H1 (cell line): ENCODE measurements at regions not wholly inside any gene's neighbourhood (a gene's known extent, or its start where the extent isn't known, plus 50 kb on each side); places are given as distances from the start of the nearest gene placed in this dataset.

Source experiments
- CTCF ChIA-PET: fragments of 300-600 bp; sonication (Branson Sonifier 250); formaldehyde crosslinking; loops from one replicate; lab custom pipeline; 2021; ENCODE audit not compliant: partially characterized antibody; lab: Charles Lee
- POLR2A ChIA-PET: fragments of 300-600 bp; sonication (Branson Sonifier 250); formaldehyde crosslinking; loops from one replicate; lab custom pipeline; 2021; ENCODE audit warnings: inconsistent platforms; ENCODE audit not compliant: partially characterized antibody; lab: Charles Lee
- DNase-seq, 2 experiments: peaks; one replicate each; pipeline versions ENCODE4 v3.0.0 to v3.0.0-alpha.2; 2010 to 2022; ENCODE audit warnings: low spot score in 2 of 2, low read depth in 1 of 2, mixed read lengths in 1 of 2
- FAIRE-seq: peaks from 2 replicates; lab custom pipeline; 2011; peaks lifted over from hg19 to GRCh38; lab: Jason Lieb, UNC
- H2AFZ ChIP-seq: 2 replicates; pipeline ENCODE4 v1.8.1; 2012; ENCODE audit warnings: low read length, inconsistent platforms
- H2AK5ac ChIP-seq: 2 replicates; pipeline ENCODE4 v1.6.1; 2013; ENCODE audit warnings: low read depth, low read length
- H2BK120ac ChIP-seq: replicated peaks from 2 replicates; pipeline ENCODE3; 2013; ENCODE audit warnings: low read depth, low read length, inconsistent platforms
- H2BK12ac ChIP-seq: 2 replicates; pipeline ENCODE4 v1.6.1; 2013; ENCODE audit warnings: low read depth, low read length
- H2BK15ac ChIP-seq: 2 replicates; pipeline ENCODE4 v1.6.1; 2013; ENCODE audit warnings: low read length
- H2BK20ac ChIP-seq: 2 replicates; pipeline ENCODE4 v1.6.1; 2013; ENCODE audit warnings: low read length
- H2BK5ac ChIP-seq: 2 replicates; pipeline ENCODE4 v1.6.1; 2013; ENCODE audit warnings: low read depth, low read length
- H3K14ac ChIP-seq: 2 replicates; pipeline ENCODE4 v1.6.1; 2013; ENCODE audit warnings: inconsistent platforms; ENCODE audit not compliant: insufficient read length
- H3K18ac ChIP-seq: 2 replicates; pipeline ENCODE4 v1.6.1; 2013; ENCODE audit warnings: low read length; ENCODE audit errors: extremely low read depth
- H3K23ac ChIP-seq: 2 replicates; pipeline ENCODE4 v1.6.1; 2013; ENCODE audit warnings: inconsistent platforms; ENCODE audit not compliant: insufficient read length
- H3K23me2 ChIP-seq: 2 replicates; pipeline ENCODE4 v1.6.1; 2013; ENCODE audit warnings: low read depth, low read length
- H3K27ac ChIP-seq: 2 replicates; pipeline ENCODE4 v1.6.1; 2011; ENCODE audit warnings: low read depth, low read length, inconsistent platforms
- H3K27me3 ChIP-seq, 4 experiments: replicated peaks in 1 of 4; 1 replicate in 1 of 4; 2 replicates in 3 of 4; pipeline versions ENCODE4 v1.6.1 to v1.8.1; 2011 to 2013; ENCODE audit warnings: low read length in 3 of 4, mild to moderate bottlenecking in 3 of 4, inconsistent platforms in 2 of 4, mixed read lengths in 2 of 4, moderate library complexity in 1 of 4; ENCODE audit not compliant: control insufficient read depth in 3 of 4, insufficient read depth in 3 of 4; ENCODE audit errors: extremely low read depth in 1 of 4
- H3K36me3 ChIP-seq, 4 experiments: 2 replicates each; pipeline versions ENCODE4 v1.6.1 to v1.8.1; 2011 to 2013; ENCODE audit warnings: mild to moderate bottlenecking in 4 of 4, low read length in 3 of 4, moderate library complexity in 2 of 4, control low read depth in 1 of 4, inconsistent platforms in 1 of 4; ENCODE audit not compliant: insufficient read depth in 4 of 4, control insufficient read depth in 2 of 4
- H3K4ac ChIP-seq: replicated peaks from 2 replicates; pipeline ENCODE3; 2013; ENCODE audit warnings: low read length, low read depth, mixed read lengths, inconsistent platforms; ENCODE audit not compliant: insufficient read length
- H3K4me1 ChIP-seq, 4 experiments: replicated peaks in 1 of 4; 1 replicate in 1 of 4; 2 replicates in 3 of 4; pipeline versions ENCODE4 v1.6.1 to v1.8.1; 2011 to 2013; ENCODE audit warnings: low read length in 3 of 4, inconsistent platforms in 2 of 4, mixed read lengths in 1 of 4; ENCODE audit not compliant: insufficient read depth in 4 of 4, control insufficient read depth in 3 of 4
- H3K4me2 ChIP-seq, 2 experiments: 2 replicates each; pipeline versions ENCODE4 v1.6.1 to v1.8.1; 2011 to 2013; ENCODE audit warnings: low read depth in 2 of 2, low read length in 2 of 2, control low read depth in 1 of 2, inconsistent platforms in 1 of 2, mild to moderate bottlenecking in 1 of 2; ENCODE audit not compliant: insufficient read depth in 1 of 2
- H3K4me3 ChIP-seq, 4 experiments: fragments of 200-600, 300-600 bp in 1 of 4; sonication (generic), shearing (Covaris generic), sonication (Bioruptor Twin) in 1 of 4; 2 replicates each; pipeline versions ENCODE4 v1.5.1 to v1.8.1; 2011 to 2016; ENCODE audit warnings: low read length in 4 of 4, low read depth in 3 of 4, control low read depth in 2 of 4, inconsistent platforms in 2 of 4, mild to moderate bottlenecking in 2 of 4, mixed read lengths in 1 of 4, moderate library complexity in 1 of 4; ENCODE audit not compliant: insufficient read depth in 2 of 4; ENCODE audit errors: extremely low read depth in 1 of 4
- H3K56ac ChIP-seq: replicated peaks from 2 replicates; pipeline ENCODE3; 2013; ENCODE audit warnings: low read depth, mild to moderate bottlenecking, mixed read lengths, low read length, inconsistent platforms; ENCODE audit not compliant: insufficient read length
- H3K79me1 ChIP-seq: 2 replicates; pipeline ENCODE4 v1.6.1; 2013; ENCODE audit warnings: low read depth, low read length, control low read depth
- H3K79me2 ChIP-seq, 2 experiments: 2 replicates each; pipeline versions ENCODE4 v1.6.1 to v1.8.1; 2012 to 2013; ENCODE audit warnings: low read length in 2 of 2, mild to moderate bottlenecking in 2 of 2, inconsistent platforms in 1 of 2; ENCODE audit not compliant: insufficient read depth in 2 of 2, control insufficient read depth in 1 of 2
- H3K9ac ChIP-seq, 4 experiments: replicated peaks in 1 of 4; 1 replicate in 1 of 4; 2 replicates in 3 of 4; pipeline versions ENCODE4 v1.6.1 to v1.8.1; 2011 to 2013; ENCODE audit warnings: low read depth in 3 of 4, low read length in 3 of 4, control low read depth in 2 of 4, mild to moderate bottlenecking in 2 of 4, moderate library complexity in 2 of 4, inconsistent platforms in 1 of 4; ENCODE audit errors: extremely low read depth in 1 of 4
- H3K9me3 ChIP-seq, 2 experiments: 2 replicates each; pipeline versions ENCODE4 v1.6.1 to v1.8.1; 2012 to 2013; ENCODE audit warnings: mild to moderate bottlenecking in 2 of 2, moderate library complexity in 2 of 2, control low read depth in 1 of 2, inconsistent platforms in 1 of 2, low read depth in 1 of 2, low read length in 1 of 2, mixed read lengths in 1 of 2; ENCODE audit not compliant: insufficient read depth in 2 of 2
- H4K20me1 ChIP-seq, 2 experiments: replicated peaks in 1 of 2; 2 replicates each; pipeline versions ENCODE3 to v1.8.1; 2011 to 2013; ENCODE audit warnings: inconsistent platforms in 2 of 2, low read length in 2 of 2, mild to moderate bottlenecking in 1 of 2; ENCODE audit not compliant: insufficient read depth in 2 of 2, control insufficient read depth in 1 of 2
- H4K5ac ChIP-seq: 2 replicates; pipeline ENCODE4 v1.6.1; 2013; ENCODE audit warnings: low read length, low read depth, mixed read lengths, inconsistent platforms; ENCODE audit not compliant: insufficient read length
- H4K8ac ChIP-seq: 2 replicates; pipeline ENCODE4 v1.8.0; 2013; ENCODE audit warnings: mild to moderate bottlenecking, moderate library complexity, low read length, inconsistent platforms; ENCODE audit not compliant: insufficient read depth; ENCODE audit errors: extremely low read depth
- H4K91ac ChIP-seq: replicated peaks from 2 replicates; pipeline ENCODE3; 2013; ENCODE audit warnings: low read length, mixed read lengths, inconsistent platforms; ENCODE audit not compliant: insufficient read length
- POLR2AphosphoS5 ChIP-seq: IDR thresholded peaks from 2 replicates; pipeline ENCODE4 v1.6.1; 2011; ENCODE audit warnings: low read depth, low read length
- WGBS, 2 experiments: shearing (Covaris generic) in 1 of 2; methylation state at CpG; one replicate each; pipeline versions ENCODE4 v1.1.6 to v1.1.7; 2013 to 2015; ENCODE audit warnings: low lambda C conversion rate in 2 of 2, mixed read lengths in 2 of 2, inconsistent platforms in 1 of 2, low coverage in 1 of 2, missing lambda C conversion rate in 1 of 2; ENCODE audit not compliant: insufficient replicate concordance in 2 of 2, insufficient coverage in 1 of 2, insufficient read length in 1 of 2; ENCODE audit errors: extremely low coverage in 1 of 2, missing lambda C conversion rate in 1 of 2; 5-methylcytosine and 5-hydroxymethylcytosine counted together

DNA sequence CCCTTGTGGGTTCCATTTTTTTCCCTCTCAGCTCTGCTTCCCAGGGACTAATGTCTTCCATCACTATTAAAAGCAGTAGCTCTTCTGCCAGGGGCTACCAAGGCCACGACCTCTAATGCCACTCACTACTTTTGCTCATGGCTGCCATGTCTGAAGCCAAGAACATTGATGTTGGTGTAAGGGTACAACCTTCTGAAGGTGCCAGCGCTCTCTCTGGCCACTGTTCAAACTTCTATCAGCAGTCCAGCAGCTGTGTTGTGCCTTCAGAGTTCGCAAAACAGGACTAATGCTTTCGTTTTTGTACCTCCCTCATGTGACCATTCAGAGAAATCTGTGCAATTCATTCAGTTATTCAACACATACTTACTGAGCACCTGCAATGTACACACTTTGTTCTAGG, 121.5 kb upstream of the ENPEP start:
- no peaks in the 10 kb centered on the region for H3K27me3 ChIP-seq
- CTCF ChIA-PET, result interaction anchor here (0.8 to 13.8 kb wide), 3 partner anchors 10 to 159 kb away, joined by 3 to 497 read pairs (median 37); no protein-coding TSS in a partner anchor
- no peak overlapping the region for H2BK12ac ChIP-seq
- H4K91ac ChIP-seq, result no peak overlapping the region
- no peaks in the 10 kb centered on the region for H4K20me1 ChIP-seq
- POLR2A ChIA-PET, result no interaction called here
- no peaks in the 10 kb centered on the region for H3K36me3 ChIP-seq
- no peak overlapping the region for H2BK15ac ChIP-seq
- no peak overlapping the region for H3K14ac ChIP-seq
- 84% methylated on average over 4 of the region's 4 CpGs; no CpG with 5 or more reads in 1 of the 2 experiments for WGBS, 2 experiments
- no peak for TF ChIP-seq POLR2AphosphoS5
- no peak overlapping the region for H3K4me2 ChIP-seq
- no peaks in the 10 kb centered on the region for H3K79me2 ChIP-seq
- no peak overlapping the region for H4K8ac ChIP-seq
- no peak for FAIRE-seq
- H3K18ac ChIP-seq, result no peak overlapping the region
- no peaks in the 10 kb centered on the region for H3K4me1 ChIP-seq
- no peak overlapping the region for H3K56ac ChIP-seq
- H3K27ac ChIP-seq, result no peak overlapping the region
- no peak overlapping the region for H3K4ac ChIP-seq
- H2AK5ac ChIP-seq, result no peak overlapping the region
- no peak overlapping the region for H2AFZ ChIP-seq
- no peaks in the 10 kb centered on the region for H3K79me1 ChIP-seq
- H3K4me3 ChIP-seq, result no peak overlapping the region
- no peak overlapping the region for H3K9ac ChIP-seq
- no peak overlapping the region for H2BK5ac ChIP-seq
- no peak overlapping the region for H2BK20ac ChIP-seq
- no peaks in the 10 kb centered on the region for H3K9me3 ChIP-seq
- no peak overlapping the region for H4K5ac ChIP-seq
- H3K23ac ChIP-seq, result no peak overlapping the region
- DNase-seq, result no peak
- H3K23me2 ChIP-seq, result no peaks in the 10 kb centered on the region
- no peak overlapping the region for H2BK120ac ChIP-seq
